ENCODE measurements at regions not wholly inside any gene's neighbourhood (a gene's known extent, or its start where the extent isn't known, plus 50 kb on each side); places are given as distances from the start of the nearest gene placed in this dataset.

- Histone ChIP-seq H3K4me1 (ENCODE audit: control insufficient read depth, insufficient read depth, low read length) (peaks cover 13% of the 10 kb centered on the region), H3K9me3 (ENCODE audit: control insufficient read depth, insufficient read depth, low read length) (no peaks in the 10 kb centered on the region), H3K4me3 (ENCODE audit: low read length) (no peak overlapping the region), H3K27ac (ENCODE audit: low read length) (no peak overlapping the region), H3K27me3 (ENCODE audit: control insufficient read depth, insufficient read depth, low read length) (no peaks in the 10 kb centered on the region), H3K36me3 (ENCODE audit: control insufficient read depth, insufficient read depth, low read length) (no peaks in the 10 kb centered on the region)
- Mint-ChIP-seq H3K27me3 (ENCODE audit: low read depth in 2 of 2) (peaks cover 9 to 10% of the 10 kb centered on the region in 2 donors), H3K27ac (no peak overlapping the region), H3K36me3 (no peaks in the 10 kb centered on the region), H3K9me3 (no peaks in the 10 kb centered on the region), H3K4me1 (peaks cover 42 to 43% of the 10 kb centered on the region in 2 donors), H3K4me3 (no peak overlapping the region)
- intact Hi-C loops (cut with micrococcal nuclease), result no loop called here
- no peak for TF ChIP-seq CTCF (IDR thresholded peaks at IDR 0.05)
- WGBS (ENCODE audit: insufficient coverage), result 95% methylated on average over 7 of the region's 7 CpGs
- ATAC-seq (no peak), DNase-seq (no peak)
These were observed 68.1 kb upstream of the SPOCK1 start for GRCh38 chr5:137567226-137567625.

- Histone ChIP-seq H3K27ac (ENCODE audit: low read length) (no peak overlapping the region), H3K36me3 (ENCODE audit: control insufficient read depth, insufficient read depth, low read length) (no peaks in the 10 kb centered on the region), H3K4me3 (ENCODE audit: low read length) (no peak overlapping the region), H3K4me1 (ENCODE audit: control insufficient read depth, insufficient read depth, low read length) (peaks cover 13% of the 10 kb centered on the region), H3K9me3 (ENCODE audit: control insufficient read depth, insufficient read depth, low read length) (no peaks in the 10 kb centered on the region), H3K27me3 (ENCODE audit: control insufficient read depth, insufficient read depth, low read length) (no peaks in the 10 kb centered on the region)
- Mint-ChIP-seq H3K36me3 (no peaks in the 10 kb centered on the region), H3K4me1 (peaks cover 42 to 43% of the 10 kb centered on the region in 2 donors), H3K9me3 (no peaks in the 10 kb centered on the region), H3K27me3 (ENCODE audit: low read depth in 2 of 2) (peaks cover 9 to 12% of the 10 kb centered on the region in 2 donors), H3K27ac (no peak overlapping the region), H3K4me3 (no peak overlapping the region)
- WGBS (ENCODE audit: insufficient coverage), result 63% methylated on average over 4 of the region's 6 CpGs
- DNase-seq (no peak), ATAC-seq (no peak)
- intact Hi-C loops (cut with micrococcal nuclease), result no loop called here
- no peak for TF ChIP-seq CTCF (IDR thresholded peaks at IDR 0.05)
These were observed 67.7 kb upstream of the SPOCK1 start for GRCh38 chr5:137566780-137567179.

- Histone ChIP-seq H3K4me1 (ENCODE audit: control insufficient read depth, insufficient read depth, low read length) (peaks cover 13% of the 10 kb centered on the region), H3K4me3 (ENCODE audit: low read length) (no peak overlapping the region), H3K27me3 (ENCODE audit: control insufficient read depth, insufficient read depth, low read length) (no peaks in the 10 kb centered on the region), H3K36me3 (ENCODE audit: control insufficient read depth, insufficient read depth, low read length) (no peaks in the 10 kb centered on the region), H3K9me3 (ENCODE audit: control insufficient read depth, insufficient read depth, low read length) (no peaks in the 10 kb centered on the region), H3K27ac (ENCODE audit: low read length) (no peak overlapping the region)
- WGBS (ENCODE audit: insufficient coverage), result 88% methylated on average over 2 of the region's 2 CpGs
- Mint-ChIP-seq H3K27ac (no peak overlapping the region), H3K27me3 (ENCODE audit: low read depth in 2 of 2) (peaks cover 9 to 18% of the 10 kb centered on the region in 2 donors), H3K9me3 (no peaks in the 10 kb centered on the region), H3K4me1 (peaks cover 39 to 43% of the 10 kb centered on the region in 2 donors), H3K36me3 (no peaks in the 10 kb centered on the region), H3K4me3 (no peak overlapping the region)
- no peak for ATAC-seq
- intact Hi-C loops (cut with micrococcal nuclease), result no loop called here
- no peak for TF ChIP-seq CTCF (IDR thresholded peaks at IDR 0.05)
- no peak for DNase-seq
These were observed 67.0 kb upstream of the SPOCK1 start for GRCh38 chr5:137566118-137566541.

- peak overlapping the region in 1 of 2 donors; percentile 59 for H3K27ac Mint-ChIP-seq
- no peak overlapping the region for H3K27ac ChIP-seq (ENCODE audit: low read length)
- H3K9me3 ChIP-seq (ENCODE audit: control insufficient read depth, insufficient read depth, low read length), result no peaks in the 10 kb centered on the region
- peaks cover 32 to 39% of the 10 kb centered on the region in 2 donors for H3K4me1 Mint-ChIP-seq
- no peaks in the 10 kb centered on the region for H3K36me3 Mint-ChIP-seq
- no peak overlapping the region for H3K4me3 Mint-ChIP-seq
- WGBS (ENCODE audit: insufficient coverage), result 78% methylated on average over 3 of the region's 3 CpGs
- H3K27me3 ChIP-seq (ENCODE audit: control insufficient read depth, insufficient read depth, low read length), result no peaks in the 10 kb centered on the region
- ATAC-seq (no peak), DNase-seq (no peak)
- no peak for TF ChIP-seq CTCF (IDR thresholded peaks at IDR 0.05)
- H3K4me1 ChIP-seq (ENCODE audit: control insufficient read depth, insufficient read depth, low read length), result peaks cover 13% of the 10 kb centered on the region
- no peaks in the 10 kb centered on the region for H3K36me3 ChIP-seq (ENCODE audit: control insufficient read depth, insufficient read depth, low read length)
- intact Hi-C loops (cut with micrococcal nuclease), result no loop called here
- peaks cover 9 to 21% of the 10 kb centered on the region in 2 donors for H3K27me3 Mint-ChIP-seq (ENCODE audit: low read depth in 2 of 2)
- H3K9me3 Mint-ChIP-seq, result no peaks in the 10 kb centered on the region
- no peak overlapping the region for H3K4me3 ChIP-seq (ENCODE audit: low read length)
These were observed 66.3 kb upstream of the SPOCK1 start for GRCh38 chr5:137565450-137565849.

Data from natural killer cell (primary cell).